Smooth muscle cell (in vitro differentiated cells): ENCODE measurements at regions not wholly inside any gene's neighbourhood (a gene's known extent, or its start where the extent isn't known, plus 50 kb on each side); places are given as distances from the start of the nearest gene placed in this dataset.

Source experiments
- DNase-seq: peaks from one replicate; lab custom pipeline; 2025; ENCODE audit not compliant: unreplicated experiment; lab: John Stamatoyannopoulos, UW
- H2AFZ ChIP-seq: fragments of 200-600 bp; sonication (generic); 2 replicates; pipeline ENCODE4 v1.6.0; 2016; ENCODE audit warnings: antibody characterized with exemption, low read depth, mild to moderate bottlenecking
- H3F3A ChIP-seq: fragments of 200-600 bp; sonication (generic); 2 replicates; pipeline ENCODE4 v1.6.0; 2017; ENCODE audit warnings: antibody characterized with exemption, low read depth
- H3K27ac ChIP-seq: fragments of 200-600 bp; sonication (generic); 2 replicates; pipeline ENCODE4 v1.5.1; 2016; ENCODE audit warnings: low read depth, mild to moderate bottlenecking
- H3K27me3 ChIP-seq: fragments of 200-600 bp; sonication (generic); 2 replicates; pipeline ENCODE4 v1.6.1; 2016; ENCODE audit warnings: low read depth, mild to moderate bottlenecking
- H3K36me3 ChIP-seq: fragments of 200-600 bp; sonication (generic); 2 replicates; pipeline ENCODE4 v1.5.1; 2016; ENCODE audit warnings: low read depth
- H3K4me1 ChIP-seq: fragments of 200-600 bp; sonication (generic); 2 replicates; pipeline ENCODE4 v1.5.1; 2016; ENCODE audit warnings: low read depth
- H3K4me2 ChIP-seq: fragments of 200-600 bp; sonication (generic); 2 replicates; pipeline ENCODE4 v1.6.0; 2016; ENCODE audit warnings: mild to moderate bottlenecking
- H3K4me3 ChIP-seq: fragments of 200-600 bp; sonication (generic); 2 replicates; pipeline ENCODE4 v1.5.1; 2016; ENCODE audit warnings: mild to moderate bottlenecking
- H3K79me2 ChIP-seq: fragments of 200-600 bp; sonication (generic); 2 replicates; pipeline ENCODE4 v1.6.0; 2016; ENCODE audit warnings: low read depth, mild to moderate bottlenecking
- H3K9ac ChIP-seq: fragments of 200-600 bp; sonication (generic); 2 replicates; pipeline ENCODE4 v1.6.0; 2016; ENCODE audit warnings: low read depth
- H3K9me3 ChIP-seq: fragments of 200-600 bp; sonication (generic); replicated peaks from 2 replicates; pipeline ENCODE4 v1.5.1; 2016; ENCODE audit warnings: low read depth
- H4K20me1 ChIP-seq: fragments of 200-600 bp; sonication (generic); 2 replicates; pipeline ENCODE4 v1.6.0; 2016; ENCODE audit warnings: low read depth
- WGBS: methylation state at CpG from one replicate; pipeline ENCODE4 v1.1.7; 2016; ENCODE audit warnings: low lambda C conversion rate; 5-methylcytosine and 5-hydroxymethylcytosine counted together
- TF ChIP-seq, protein P1 (sequence below): fragments of 200-600 bp; sonication (generic); IDR thresholded peaks from 2 replicates; pipeline ENCODE4 v1.5.1; 2017; ENCODE audit warnings: borderline replicate concordance, mild to moderate bottlenecking, antibody characterized with exemption; ENCODE audit not compliant: insufficient read depth, poor library complexity, severe bottlenecking

DNA sequence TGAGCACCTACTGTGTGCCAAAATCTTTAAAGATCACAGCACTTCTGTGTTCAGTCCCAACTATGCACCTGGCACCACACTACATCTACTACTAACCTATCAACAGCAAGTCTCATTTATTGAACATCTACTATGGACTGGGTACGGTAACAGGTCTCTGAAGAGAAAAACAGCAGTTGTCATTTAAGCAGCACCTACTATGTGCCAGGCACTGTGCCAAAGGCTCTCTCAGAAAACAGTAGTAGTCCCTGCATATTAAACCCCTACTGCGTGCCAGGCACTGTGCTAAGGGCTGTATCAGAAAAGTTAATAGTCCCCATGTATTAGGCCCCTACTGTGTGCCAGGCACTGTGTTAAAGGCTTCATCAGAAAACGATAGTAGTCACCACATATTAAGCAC lies 106.2 kb downstream of the PTPRS start:
- H3K27ac ChIP-seq, result no peak overlapping the region
- no peak overlapping the region for H2AFZ ChIP-seq
- H3K79me2 ChIP-seq, result no peaks in the 10 kb centered on the region
- H3K9me3 ChIP-seq, result no peaks in the 10 kb centered on the region
- WGBS, result 94% methylated on average over 3 of the region's 3 CpGs
- no peak overlapping the region for H3K4me3 ChIP-seq
- no peak overlapping the region for H3K9ac ChIP-seq
- no peaks in the 10 kb centered on the region for H3F3A ChIP-seq
- no peaks in the 10 kb centered on the region for H3K27me3 ChIP-seq
- no peaks in the 10 kb centered on the region for H3K36me3 ChIP-seq
- TF ChIP-seq, protein P1, sequence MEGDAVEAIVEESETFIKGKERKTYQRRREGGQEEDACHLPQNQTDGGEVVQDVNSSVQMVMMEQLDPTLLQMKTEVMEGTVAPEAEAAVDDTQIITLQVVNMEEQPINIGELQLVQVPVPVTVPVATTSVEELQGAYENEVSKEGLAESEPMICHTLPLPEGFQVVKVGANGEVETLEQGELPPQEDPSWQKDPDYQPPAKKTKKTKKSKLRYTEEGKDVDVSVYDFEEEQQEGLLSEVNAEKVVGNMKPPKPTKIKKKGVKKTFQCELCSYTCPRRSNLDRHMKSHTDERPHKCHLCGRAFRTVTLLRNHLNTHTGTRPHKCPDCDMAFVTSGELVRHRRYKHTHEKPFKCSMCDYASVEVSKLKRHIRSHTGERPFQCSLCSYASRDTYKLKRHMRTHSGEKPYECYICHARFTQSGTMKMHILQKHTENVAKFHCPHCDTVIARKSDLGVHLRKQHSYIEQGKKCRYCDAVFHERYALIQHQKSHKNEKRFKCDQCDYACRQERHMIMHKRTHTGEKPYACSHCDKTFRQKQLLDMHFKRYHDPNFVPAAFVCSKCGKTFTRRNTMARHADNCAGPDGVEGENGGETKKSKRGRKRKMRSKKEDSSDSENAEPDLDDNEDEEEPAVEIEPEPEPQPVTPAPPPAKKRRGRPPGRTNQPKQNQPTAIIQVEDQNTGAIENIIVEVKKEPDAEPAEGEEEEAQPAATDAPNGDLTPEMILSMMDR, result no peak
- DNase-seq, result no peak
- no peaks in the 10 kb centered on the region for H4K20me1 ChIP-seq
- H3K4me1 ChIP-seq, result no peaks in the 10 kb centered on the region
- no peak overlapping the region for H3K4me2 ChIP-seq

- H3K4me1 ChIP-seq, result no peaks in the 10 kb centered on the region
- no peaks in the 10 kb centered on the region for H3F3A ChIP-seq
- H3K79me2 ChIP-seq, result no peaks in the 10 kb centered on the region
- H3K36me3 ChIP-seq, result no peaks in the 10 kb centered on the region
- H3K9ac ChIP-seq, result no peak overlapping the region
- no peaks in the 10 kb centered on the region for H3K9me3 ChIP-seq
- H3K27me3 ChIP-seq, result no peaks in the 10 kb centered on the region
- 98% methylated on average over 12 of the region's 12 CpGs for WGBS
- no peaks in the 10 kb centered on the region for H4K20me1 ChIP-seq
- TF ChIP-seq, protein P1, result no peak
- H3K4me3 ChIP-seq, result no peak overlapping the region
- DNase-seq, result no peak
- no peak overlapping the region for H3K4me2 ChIP-seq
- no peak overlapping the region for H3K27ac ChIP-seq
- no peak overlapping the region for H2AFZ ChIP-seq
Observed at GRCh38 chr19:5232798-5233505, 107.7 kb downstream of the PTPRS start.

DNA sequence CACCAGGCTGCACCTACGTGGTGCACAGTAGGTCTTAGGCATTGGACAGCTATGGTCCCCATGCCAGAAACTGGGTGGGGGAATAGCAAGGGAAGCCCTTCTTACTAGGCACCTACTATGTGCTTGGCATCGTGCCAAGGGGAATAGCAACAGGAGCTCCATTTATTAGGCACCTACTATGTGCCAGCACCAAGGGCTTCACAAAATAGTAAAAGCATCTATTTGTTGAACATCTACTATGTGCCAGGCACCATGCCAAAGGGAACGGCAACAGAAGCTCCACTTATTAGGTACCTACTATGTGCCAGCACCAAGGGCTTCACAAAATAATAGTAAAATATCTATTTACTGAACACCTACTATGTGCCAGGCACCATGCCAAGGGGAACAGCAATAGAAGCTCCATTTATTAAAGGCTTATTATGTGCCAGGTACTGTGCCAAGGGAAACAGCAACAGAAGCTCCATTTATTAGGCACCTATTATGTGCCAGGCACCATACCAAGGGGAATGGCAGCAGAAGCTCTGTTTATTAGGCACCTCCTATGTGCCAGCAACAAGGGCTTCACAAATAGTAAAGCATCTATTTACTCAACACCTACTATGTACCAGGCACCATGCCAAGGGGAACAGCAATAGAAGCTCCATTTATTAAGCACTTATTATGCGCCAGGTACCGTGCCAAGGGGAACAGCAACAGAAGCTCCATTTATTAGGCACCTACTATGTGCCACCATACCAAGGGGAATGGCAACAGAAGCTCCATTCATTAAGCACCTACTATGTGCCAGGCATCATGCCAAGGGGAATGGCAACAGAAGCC lies 108.5 kb downstream of the PTPRS start:
- Histone ChIP-seq H3K27me3 (no peaks in the 10 kb centered on the region), H3K27ac (no peak overlapping the region), H3K4me2 (no peak overlapping the region), H3K9ac (no peak overlapping the region), H4K20me1 (no peaks in the 10 kb centered on the region), H3K36me3 (no peaks in the 10 kb centered on the region), H3K9me3 (no peaks in the 10 kb centered on the region), H3K4me1 (no peaks in the 10 kb centered on the region), H2AFZ (no peak overlapping the region), H3F3A (no peaks in the 10 kb centered on the region), H3K79me2 (no peaks in the 10 kb centered on the region), H3K4me3 (no peak overlapping the region)
- WGBS, result 96% methylated on average over 5 of the region's 5 CpGs
- TF ChIP-seq, protein P1, result no peak
- no peak for DNase-seq
